ENCODE measurements at regions not wholly inside any gene's neighbourhood (a gene's known extent, or its start where the extent isn't known, plus 50 kb on each side); places are given as distances from the start of the nearest gene placed in this dataset.

GRCh38 chr5:61765471-61765870 lies 433.4 kb downstream of the ZSWIM6 start:
- no peak overlapping the region for H3K4me3 ChIP-seq
- no peaks in the 10 kb centered on the region for H3K27me3 ChIP-seq
- H3K4me1 ChIP-seq, result no peaks in the 10 kb centered on the region
- no peaks in the 10 kb centered on the region for H3K36me3 ChIP-seq
- no peak for TF ChIP-seq CTCF (IDR thresholded peaks at IDR 0.05)
- H3K9me3 ChIP-seq, result peaks cover 0 to 11% of the 10 kb centered on the region in 2 donors
- no peak overlapping the region for H3K27ac ChIP-seq
- DNase-seq (ENCODE audit: low spot score), result no peak

GRCh38 chr5:61766141-61766540 lies 434.1 kb downstream of the ZSWIM6 start:
- Histone ChIP-seq H3K36me3 (no peaks in the 10 kb centered on the region), H3K27me3 (no peaks in the 10 kb centered on the region), H3K9me3 (peaks cover 0 to 11% of the 10 kb centered on the region in 2 donors), H3K27ac (no peak overlapping the region), H3K4me3 (no peak overlapping the region), H3K4me1 (no peaks in the 10 kb centered on the region)
- no peak for DNase-seq (ENCODE audit: low spot score)
- TF ChIP-seq CTCF (IDR thresholded peaks at IDR 0.05), result no peak

- TF ChIP-seq CTCF (IDR thresholded peaks at IDR 0.05), result no peak
- no peak for DNase-seq (ENCODE audit: low spot score)
- Histone ChIP-seq H3K36me3 (no peaks in the 10 kb centered on the region), H3K27ac (no peak overlapping the region), H3K4me3 (no peak overlapping the region), H3K4me1 (no peaks in the 10 kb centered on the region), H3K9me3 (peaks cover 0 to 3% of the 10 kb centered on the region in 2 donors), H3K27me3 (no peaks in the 10 kb centered on the region)
These were observed 435.4 kb downstream of the ZSWIM6 start for GRCh38 chr5:61767231-61768080.

- Histone ChIP-seq H3K27me3 (no peaks in the 10 kb centered on the region), H3K4me3 (no peak overlapping the region), H3K4me1 (no peaks in the 10 kb centered on the region), H3K9me3 (no peaks in the 10 kb centered on the region), H3K27ac (no peak overlapping the region), H3K36me3 (no peaks in the 10 kb centered on the region)
- TF ChIP-seq CTCF (IDR thresholded peaks at IDR 0.05), result no peak
- DNase-seq (ENCODE audit: low spot score), result no peak
These were observed 436.7 kb downstream of the ZSWIM6 start for GRCh38 chr5:61768692-61769281.

GRCh38 chr5:61771062-61771461 lies 439.0 kb downstream of the ZSWIM6 start:
- no peak for DNase-seq (ENCODE audit: low spot score)
- Histone ChIP-seq H3K27ac (no peak overlapping the region), H3K4me1 (no peaks in the 10 kb centered on the region), H3K27me3 (no peaks in the 10 kb centered on the region), H3K36me3 (no peaks in the 10 kb centered on the region), H3K4me3 (no peak overlapping the region), H3K9me3 (no peaks in the 10 kb centered on the region)
- TF ChIP-seq CTCF (IDR thresholded peaks at IDR 0.05), result no peak
